ENCODE measurements at regions not wholly inside any gene's neighbourhood (a gene's known extent, or its start where the extent isn't known, plus 50 kb on each side); places are given as distances from the start of the nearest gene placed in this dataset.

DNA sequence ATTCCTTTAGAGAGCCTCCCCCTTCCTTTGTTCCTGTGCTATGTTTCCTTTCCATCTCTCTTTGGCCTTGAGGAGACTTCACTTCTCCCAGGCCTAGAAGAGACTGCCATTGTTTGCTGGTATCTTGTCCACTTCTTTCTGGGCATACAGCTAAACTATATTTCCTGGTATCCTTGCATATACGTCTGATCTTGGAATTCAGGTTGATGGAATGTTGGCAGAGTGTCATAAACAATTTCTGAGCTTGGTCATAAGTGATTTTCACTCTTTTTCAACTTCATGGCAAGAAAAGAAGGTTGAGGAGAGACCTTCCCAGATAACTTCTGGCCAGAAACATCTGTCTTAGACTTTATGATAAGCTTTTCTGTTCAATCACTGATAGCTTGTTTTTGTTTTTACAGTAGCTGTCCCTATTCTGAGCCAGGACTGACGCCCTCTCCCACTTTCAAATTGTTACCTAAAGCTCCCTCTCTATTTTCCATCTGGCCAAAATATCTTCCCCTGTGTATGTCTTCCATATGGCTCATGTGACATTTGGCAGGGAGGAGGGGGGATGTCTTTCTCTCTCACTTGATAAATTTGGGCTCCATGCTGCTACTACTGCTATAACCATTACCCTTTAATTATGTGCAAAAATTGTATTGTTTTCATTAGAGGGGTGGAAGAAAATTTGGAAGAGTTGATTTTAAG is 457.0 kb downstream of the ADAMTS20 start:
- no peak for DNase-seq

DNA sequence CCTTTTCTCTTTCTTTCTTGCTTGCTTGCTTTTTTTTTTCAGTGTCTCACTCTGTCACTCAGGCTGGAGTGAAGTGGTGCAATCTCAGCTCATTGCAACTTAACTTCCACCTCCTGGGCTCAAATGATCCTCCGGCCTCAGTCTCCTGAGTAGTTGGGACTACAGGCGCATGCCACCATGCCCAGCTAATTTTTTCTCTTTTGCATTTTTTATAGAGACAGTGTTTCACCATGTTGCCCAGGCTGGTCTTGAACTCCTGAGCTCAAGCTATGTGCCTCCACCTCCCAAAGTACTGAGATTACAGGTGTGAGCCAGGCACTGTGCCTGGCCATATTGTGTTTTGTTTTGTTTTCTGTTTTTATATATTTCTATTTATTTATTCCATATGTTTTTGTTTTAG is 461.0 kb downstream of the ADAMTS20 start:
- DNase-seq: no peak

DNA sequence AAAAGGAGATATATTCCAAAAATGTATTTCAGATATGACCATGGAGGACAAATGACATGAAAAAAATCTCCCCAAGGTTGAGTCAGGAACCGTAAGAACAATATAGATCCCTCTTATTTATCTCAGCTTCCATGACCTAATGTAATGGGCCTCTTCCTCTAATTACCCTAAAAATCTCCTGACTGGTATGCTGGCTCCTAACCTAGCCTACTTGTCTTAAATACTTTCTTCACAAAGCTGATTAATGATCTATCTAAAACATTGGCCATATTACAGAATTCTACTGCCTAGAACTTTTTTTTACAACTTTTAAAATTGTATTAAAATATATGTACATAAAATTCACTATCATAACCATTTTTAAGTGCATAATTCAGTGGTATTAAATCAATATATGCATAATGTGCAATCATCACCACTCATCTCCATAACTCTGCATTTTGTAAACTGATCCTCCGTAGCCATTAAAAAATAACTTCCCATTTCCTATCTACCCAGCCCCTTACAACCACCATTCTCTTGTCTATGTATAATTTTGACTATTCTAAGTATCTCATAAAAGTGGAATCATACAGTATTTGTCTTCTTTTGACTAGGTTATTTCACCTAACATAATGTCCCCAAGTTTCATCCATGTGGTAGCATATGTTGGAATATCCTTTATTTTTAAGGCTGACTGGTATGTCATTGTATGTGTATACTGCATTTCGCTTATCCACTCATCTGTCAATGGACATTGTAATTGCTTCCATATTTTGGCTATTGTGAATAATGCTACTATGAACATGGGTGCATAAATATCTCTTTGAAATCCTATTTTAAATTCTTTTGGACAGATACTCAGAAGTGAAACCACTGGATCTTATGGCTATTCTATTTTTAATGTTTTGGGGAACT is 464.6 kb downstream of the ADAMTS20 start:
- DNase-seq: no peak

DNA sequence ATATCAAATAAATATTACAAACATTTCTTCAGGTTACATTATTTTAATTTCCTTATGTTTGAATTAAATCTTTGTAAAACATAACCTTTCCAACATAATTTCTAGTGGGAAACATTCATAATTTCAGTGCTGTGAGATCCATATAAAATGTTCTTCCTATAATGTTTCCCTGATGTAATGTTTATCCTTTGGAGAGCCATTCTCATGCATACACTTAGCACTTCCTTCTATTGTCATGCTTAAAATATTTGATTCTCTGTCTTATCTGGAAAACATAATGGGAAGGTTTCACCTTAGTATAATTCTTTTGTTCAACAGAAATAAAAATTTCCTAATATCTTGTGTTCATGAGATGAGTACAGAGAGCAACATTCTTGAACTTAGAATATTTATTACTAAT is 472.5 kb downstream of the ADAMTS20 start:
- DNase-seq: no peak

DNA sequence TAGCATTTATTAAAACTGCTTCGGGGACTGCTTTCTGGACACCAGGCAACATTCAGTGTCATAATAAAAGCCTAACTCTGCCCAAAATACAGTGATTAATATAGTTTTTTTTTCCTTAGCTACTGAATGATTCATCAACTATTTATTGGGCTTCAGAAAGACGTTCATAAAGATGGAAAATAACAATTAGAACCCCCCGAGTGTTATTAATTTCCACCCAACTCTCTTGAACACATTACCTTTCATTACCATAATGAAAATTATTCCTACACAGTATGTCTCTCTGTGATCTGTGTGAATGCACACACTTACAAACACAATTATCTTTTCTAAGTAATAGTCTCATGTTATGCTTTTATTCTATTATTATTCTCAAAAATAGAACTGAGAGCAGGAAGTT is 473.0 kb downstream of the ADAMTS20 start:
- no peak for DNase-seq

DNA sequence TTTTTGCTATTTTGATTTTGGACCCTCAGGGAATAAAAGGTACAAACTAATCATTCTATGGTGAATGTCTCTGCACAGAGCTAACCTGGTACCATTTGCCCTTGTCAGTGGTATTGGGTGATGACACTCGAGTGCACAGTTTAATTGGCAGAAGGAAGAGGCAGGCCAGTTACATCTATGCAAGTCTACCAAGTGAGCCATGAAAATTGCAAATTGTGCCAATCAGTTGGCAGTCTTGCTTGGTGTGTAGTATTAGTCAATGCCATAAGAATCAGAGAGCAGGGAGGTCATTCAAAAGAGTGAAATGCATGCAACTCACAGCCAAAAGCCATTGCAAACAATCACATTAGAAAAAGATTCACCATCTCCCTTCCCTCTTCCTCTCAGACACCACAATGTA is 479.6 kb downstream of the ADAMTS20 start:
- DNase-seq: no peak

DNA sequence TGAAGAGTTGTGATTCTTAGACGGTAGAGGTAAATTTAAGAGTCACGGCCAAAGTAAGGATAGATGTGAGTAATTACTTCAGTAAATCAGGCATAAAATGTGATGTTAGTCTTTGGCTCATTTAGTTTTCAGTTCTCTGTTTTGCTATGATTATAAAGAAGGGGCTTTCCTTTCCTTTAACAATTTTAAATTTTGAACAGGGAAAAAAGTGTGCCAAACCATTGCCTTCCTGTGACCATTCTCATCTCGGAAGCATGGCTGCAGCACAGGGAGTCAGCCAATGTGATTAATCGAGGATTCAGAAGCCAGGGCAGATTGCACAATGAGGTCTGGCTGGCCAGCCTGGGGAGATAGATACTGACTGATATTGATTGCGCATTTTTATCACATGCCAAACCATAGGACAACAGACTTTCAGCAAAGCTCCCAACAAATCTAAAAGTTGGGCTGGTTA is 480.2 kb upstream of the PRICKLE1 start:
- no peak for DNase-seq

DNA sequence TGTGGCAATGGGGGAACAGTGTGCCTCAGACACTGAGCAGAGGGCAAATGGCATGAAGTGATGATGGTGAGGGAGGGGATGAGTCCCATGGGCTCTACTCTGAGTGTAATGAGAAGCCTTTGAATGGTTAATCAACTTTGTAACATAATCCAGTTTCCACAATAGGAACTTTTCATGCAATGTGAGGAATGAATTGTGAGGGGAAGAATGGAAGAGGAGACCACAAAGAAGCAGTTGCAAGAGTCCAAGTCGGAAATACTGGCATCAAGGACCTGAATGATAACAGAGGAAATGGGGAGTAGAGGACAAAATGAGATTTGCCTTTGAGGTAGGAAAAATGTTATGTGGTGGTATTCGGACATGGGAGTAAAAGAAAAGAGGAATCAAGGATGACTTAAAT is 476.9 kb upstream of the PRICKLE1 start:
- no peak for DNase-seq

DNA sequence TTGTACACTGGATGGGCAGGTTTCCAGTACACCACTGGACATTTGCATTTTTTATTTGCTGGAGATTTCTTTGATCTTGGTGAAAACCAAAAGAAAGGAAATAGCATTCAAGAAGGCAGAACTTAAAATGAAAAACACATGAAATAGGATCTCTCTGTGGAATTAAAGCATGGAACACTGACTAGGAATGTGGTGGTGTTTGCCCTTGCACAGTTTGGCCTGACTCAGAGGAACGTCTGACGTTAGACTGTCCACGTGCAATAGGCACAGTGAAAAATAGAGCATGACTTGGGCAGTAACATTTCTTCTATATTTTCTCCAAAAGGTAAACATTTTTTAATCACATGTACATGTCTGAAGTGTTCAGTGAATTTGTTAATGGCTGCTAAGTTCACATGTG is 474.1 kb upstream of the PRICKLE1 start:
- DNase-seq: no peak

DNA sequence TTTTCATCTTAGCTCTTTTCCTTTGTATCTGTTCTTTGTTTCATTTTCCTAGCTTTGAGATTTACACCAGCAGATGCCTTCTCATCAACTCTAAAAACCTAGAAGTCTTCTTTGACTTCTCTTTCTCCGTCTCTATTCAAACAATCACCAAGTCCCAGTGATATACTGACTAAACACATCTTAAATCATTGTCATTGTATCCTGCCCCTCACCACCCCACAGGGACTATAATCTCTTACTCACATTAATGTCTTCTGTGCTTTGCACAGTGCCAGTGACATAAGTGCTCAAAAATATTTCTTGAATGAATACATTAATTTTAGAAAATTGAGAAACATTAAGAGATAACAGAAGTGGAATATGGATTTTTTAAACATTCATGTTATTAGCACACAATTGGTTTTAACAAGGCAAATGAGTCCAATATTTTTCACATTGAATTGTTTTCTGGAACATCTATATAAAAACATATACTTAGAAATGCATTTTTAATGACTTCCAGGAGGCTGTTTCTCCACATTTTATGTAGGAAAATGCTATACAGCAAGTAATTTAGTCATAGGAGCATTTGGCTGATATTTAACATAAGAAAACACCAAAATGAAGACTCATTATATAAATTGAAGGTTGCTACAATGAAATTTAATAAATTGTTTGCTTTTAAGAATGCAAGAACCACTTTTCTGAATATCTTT is 472.8 kb upstream of the PRICKLE1 start:
- no peak for DNase-seq

DNA sequence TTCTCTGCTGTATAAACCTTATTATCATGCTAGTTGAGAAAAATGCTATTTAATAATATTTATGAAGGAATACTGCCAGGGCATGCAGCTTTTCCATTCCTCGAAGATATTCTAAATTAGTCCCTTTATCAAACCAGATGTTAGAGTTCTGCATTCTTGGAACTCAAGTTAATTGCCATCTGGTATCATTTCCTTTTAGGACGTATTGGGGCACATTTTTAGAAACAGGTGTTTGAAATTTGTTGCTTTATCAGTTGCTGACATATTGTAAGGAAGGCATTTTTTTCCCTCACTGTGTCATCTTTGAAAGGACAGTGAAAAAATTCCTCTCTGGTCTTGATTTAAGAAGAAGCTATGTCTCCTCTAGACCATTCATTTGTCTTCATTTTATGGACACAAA is 471.2 kb upstream of the PRICKLE1 start:
- no peak for DNase-seq

DNA sequence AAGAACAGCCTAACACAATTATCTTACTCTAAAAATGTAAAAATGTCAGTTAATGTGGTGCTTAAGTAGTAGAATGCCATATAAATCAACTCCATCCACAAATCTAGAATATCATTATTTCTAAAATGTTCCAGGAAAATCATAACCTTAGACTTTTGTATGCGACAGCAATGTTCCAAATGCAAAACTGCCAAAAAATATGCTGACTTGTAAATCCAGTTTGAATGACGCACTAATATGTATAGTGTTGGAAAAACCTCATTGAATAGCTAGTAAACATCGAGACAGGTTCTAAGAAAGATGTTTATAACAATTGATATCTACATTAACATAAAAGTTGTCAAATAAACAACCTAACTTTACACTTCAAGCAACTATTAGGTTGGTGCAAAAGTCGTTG is 469.1 kb upstream of the PRICKLE1 start:
- DNase-seq: no peak

DNA sequence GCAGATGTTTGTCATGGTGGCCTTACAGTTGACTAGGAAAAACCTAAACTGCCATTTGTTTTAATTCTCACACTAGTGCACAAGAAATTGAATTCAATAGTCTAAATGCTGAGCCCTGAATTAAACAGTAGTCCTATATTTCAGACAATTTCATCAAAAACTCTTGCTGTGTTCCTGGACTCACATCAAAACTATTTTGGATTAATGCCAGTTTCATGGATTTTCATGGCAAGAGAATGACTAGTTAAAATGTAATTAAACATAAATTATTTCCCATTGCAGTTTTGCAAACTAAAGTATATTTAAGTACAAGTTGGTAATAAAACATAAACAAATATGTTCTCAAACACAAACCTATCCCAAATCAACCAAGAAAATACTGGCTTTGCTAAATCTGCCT is 468.0 kb upstream of the PRICKLE1 start:
- DNase-seq: no peak

DNA sequence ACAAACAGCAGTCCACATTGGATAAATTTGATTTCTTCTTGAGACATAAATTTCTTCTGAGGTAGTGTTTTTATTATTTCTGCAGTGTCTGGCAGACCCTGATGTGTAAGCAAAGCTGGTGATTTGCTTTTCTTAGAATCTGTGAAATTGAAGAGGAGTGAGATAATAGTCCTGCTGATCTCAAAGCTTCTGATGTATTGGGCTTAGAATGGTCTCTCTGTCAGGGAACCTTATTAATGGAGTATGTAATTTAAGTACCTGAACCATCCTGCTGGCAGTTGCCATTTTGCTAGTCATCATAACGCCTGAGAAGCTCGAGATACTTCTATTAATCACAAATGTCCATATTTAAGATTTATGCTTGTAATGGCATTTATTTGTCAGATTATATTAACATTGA is 464.5 kb upstream of the PRICKLE1 start:
- no peak for DNase-seq

DNA sequence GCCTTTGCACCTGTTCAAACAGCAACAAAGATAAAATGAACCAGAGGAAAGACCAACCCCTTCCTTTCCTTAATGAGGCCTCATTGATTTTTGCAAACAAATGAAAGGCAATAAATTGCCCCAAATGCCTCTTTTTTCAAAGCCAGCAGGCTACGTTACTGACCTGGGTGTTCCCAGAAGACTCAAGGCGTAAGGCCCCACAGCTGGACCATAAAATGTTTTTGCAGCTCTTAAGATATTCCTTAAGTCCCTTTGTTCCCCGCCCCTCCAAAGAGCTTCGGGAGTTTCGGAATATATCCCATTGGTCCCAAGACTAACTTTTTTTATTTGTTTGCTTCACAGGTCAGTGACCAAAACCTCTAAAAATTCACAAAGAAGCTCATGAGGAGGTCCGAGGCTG is 462.9 kb upstream of the PRICKLE1 start:
- DNase-seq: no peak

DNA sequence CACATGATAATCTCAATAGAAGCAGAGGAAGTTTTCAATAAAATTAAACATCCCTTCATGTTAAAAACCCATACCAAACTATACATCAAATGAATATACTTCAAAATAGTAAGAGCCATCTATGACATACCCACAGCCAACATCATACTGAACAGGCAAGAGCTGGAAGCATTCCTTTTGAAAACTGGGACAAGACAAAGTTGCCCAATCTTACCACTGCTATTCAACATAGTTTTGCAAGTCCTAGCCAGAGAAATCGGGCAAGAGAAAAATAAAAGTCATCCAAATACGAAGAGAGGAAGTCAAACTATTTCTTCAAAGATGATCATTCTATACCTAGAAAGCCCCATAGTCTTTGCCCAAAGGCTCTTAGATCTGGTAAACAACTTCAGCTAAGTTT is 454.7 kb upstream of the PRICKLE1 start:
- DNase-seq: no peak

DNA sequence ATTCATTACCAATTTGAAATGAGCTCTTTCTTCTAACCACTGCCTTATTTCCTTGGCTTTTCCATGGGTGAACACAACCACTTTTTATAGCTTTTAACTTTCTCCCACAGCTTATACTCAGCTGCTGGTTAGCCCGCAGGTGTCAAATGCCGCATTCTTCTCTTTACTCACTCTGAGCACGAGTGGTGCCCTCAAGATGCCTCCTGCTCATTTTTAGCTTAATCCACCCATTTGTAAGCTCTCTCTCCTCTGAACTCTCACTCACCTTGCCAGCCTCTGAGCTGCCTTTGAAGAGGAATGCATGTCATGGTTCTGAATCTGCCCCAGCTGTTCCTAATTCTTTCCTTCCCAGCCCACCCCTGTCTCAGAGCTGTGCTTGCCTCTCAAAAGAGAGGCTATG is 449.4 kb upstream of the PRICKLE1 start:
- DNase-seq: no peak

DNA sequence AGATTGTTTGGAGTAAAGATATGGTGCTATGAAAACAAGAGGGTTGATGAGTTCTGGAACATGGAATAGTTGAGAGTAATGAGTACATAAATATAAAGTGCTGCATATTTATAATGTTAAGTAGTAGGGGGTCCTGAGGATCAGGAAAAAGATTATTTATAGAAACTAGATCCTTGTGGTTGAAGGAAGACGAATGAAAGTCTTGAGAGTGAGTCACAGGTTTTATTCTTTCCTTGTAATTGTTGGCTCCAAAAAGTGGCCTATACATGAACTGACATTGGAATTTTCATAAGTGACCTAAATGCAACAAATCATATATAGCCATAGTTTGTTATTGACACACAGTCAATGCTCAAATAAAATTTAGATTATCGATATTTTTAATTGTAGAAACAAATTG is 440.4 kb upstream of the PRICKLE1 start:
- DNase-seq: no peak

DNA sequence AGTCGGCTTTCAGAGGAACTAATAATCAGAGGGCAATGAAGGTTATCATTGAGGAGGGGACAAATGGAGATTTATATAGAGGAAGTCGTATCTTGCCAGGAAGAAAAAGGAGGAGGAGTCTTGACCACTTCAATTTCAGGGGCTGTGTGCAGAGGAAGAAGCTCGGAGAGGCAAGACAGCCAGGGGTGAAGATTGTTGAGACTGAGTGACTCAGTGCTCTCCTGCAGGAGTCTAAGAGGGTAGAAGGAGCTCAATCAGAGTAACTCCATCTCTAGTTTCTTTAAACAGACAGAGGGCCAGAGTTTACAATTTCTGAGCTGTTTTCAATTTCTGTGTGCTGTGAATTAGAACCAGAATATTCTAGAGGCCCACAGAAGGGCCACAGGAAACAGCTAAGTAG is 439.3 kb upstream of the PRICKLE1 start:
- DNase-seq: no peak

DNA sequence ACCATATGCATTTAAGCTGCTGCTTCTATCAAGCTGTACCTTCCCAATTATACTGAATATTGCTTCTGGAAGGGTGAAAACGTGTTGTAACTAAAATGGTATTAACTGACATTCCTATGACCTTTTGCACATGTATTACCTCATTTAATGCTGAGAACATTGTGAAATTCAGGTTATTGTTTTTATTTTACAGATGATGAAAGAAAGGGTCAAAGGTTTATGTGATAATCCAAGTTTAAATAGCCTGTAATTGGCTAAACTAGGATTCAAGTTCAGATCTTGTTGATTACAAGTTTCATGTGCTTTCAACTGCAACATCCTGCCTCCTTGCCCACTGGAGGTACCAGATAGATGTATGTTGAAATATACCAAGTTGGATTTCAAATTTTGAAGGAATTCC is 433.3 kb upstream of the PRICKLE1 start:
- no peak for DNase-seq

DNA sequence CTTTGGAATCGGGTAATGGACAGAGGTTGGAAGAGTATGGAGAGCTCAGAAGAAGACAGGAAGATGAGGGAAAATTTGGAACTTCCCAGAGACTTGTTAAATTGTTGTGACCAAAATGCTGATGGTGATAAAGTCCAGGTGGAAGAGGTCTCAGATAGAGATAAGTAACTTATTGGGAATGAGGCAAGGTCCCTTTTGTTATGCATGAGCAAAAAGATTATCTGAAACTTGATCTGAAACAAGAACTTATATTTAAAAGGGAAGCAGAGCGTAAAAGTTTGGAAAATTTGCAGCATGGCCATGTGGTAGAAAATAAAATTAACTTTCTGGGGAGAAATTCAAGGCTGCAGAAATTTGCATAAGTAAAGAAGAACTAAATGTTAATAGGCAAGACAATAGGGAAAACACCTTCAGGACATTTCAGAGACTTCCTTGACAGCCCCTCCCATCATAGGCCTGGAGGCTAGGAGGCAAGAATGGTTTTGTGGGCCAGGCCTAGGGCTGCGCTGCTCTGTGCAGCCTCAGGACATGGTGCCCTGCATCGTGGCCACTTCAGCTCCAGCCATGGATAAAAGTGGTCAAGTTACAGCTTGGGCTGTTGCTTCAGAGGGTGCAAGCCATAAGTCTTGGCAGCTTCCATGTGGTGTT is 425.7 kb upstream of the PRICKLE1 start:
- DNase-seq: no peak

DNA sequence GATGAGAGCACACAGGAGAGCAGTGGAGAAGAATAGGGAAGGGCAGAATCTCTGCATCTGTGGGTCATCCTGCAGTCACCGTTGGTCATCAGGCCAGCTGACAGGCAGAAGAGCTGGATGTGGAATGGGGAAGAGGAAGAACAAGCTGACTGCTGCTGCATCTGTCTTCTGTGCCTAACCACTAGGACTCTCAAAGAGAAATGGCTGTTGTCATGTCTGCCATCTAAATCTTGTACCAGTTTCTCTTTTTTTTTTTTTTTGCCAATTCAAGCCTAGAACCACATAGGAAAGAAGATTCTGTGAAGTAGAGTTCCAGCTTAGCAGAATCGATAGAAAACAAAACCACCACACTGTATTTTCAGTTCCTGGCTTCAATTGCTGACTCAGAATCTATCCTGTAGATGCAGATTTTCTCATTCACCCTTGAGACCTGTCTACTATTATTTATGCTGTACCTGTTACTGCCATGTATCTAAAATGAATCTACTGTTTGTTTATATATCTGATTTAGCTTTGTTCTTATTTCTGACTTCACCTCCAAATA is 421.9 kb upstream of the PRICKLE1 start:
- DNase-seq: no peak

DNA sequence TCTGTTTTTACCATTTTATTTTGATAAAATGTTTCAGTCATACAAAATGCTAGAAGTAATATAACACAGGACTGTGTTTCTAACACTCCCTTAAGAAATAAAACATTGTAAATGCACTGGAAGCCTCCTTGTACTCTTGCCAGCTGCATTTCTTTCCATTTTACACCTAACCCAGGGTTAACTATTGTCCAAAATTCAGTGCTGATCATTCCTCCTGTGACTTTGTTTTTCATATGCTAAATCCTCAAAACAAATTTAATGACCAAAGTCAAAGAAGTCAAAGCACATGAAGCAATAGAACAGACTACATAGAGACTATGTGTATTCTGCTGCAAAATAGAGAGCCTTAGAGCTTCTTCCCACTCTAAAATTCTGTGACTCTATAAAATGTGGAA is 420.3 kb upstream of the PRICKLE1 start:
- no peak for DNase-seq
